Neural cell (in vitro differentiated cells): ENCODE measurements at regions not wholly inside any gene's neighbourhood (a gene's known extent, or its start where the extent isn't known, plus 50 kb on each side); places are given as distances from the start of the nearest gene placed in this dataset.

Experiments used
- H2AFZ ChIP-seq: fragments of 200-600, 300-800 bp; sonication (generic), shearing (Covaris generic); 2 replicates; pipeline ENCODE4 v1.6.0; 2014; ENCODE audit warnings: low read depth, mild to moderate bottlenecking, antibody characterized with exemption, low read length, moderate library complexity
- H3F3A ChIP-seq: fragments of 200-600 bp; shearing (Covaris generic); 2 replicates; pipeline ENCODE4 v1.6.1; 2016; ENCODE audit warnings: mild to moderate bottlenecking, moderate library complexity, mixed read lengths, antibody characterized with exemption, low read length; ENCODE audit not compliant: insufficient read depth, poor library complexity, severe bottlenecking
- H3K27ac ChIP-seq: fragments of 200-600, 300-800 bp; sonication (generic), shearing (Covaris generic); 2 replicates; pipeline ENCODE4 v1.5.1; 2014; ENCODE audit warnings: mild to moderate bottlenecking, low read length, moderate library complexity
- H3K27me3 ChIP-seq: fragments of 300-800, 200-600 bp; sonication (generic), shearing (Covaris generic); 2 replicates; pipeline ENCODE4 v1.6.0; 2014; ENCODE audit warnings: mild to moderate bottlenecking, low read depth, low read length, moderate library complexity; ENCODE audit not compliant: insufficient read depth
- H3K36me3 ChIP-seq: fragments of 300-800, 200-600 bp; sonication (generic), shearing (Covaris generic); 2 replicates; pipeline ENCODE4 v1.5.1; 2014; ENCODE audit warnings: mild to moderate bottlenecking, antibody characterized with exemption, low read length, moderate library complexity; ENCODE audit not compliant: insufficient read depth
- H3K4me2 ChIP-seq: fragments of 300-800, 200-600 bp; sonication (generic), shearing (Covaris generic); 2 replicates; pipeline ENCODE4 v1.6.0; 2014; ENCODE audit warnings: mild to moderate bottlenecking, low read length
- H3K4me3 ChIP-seq: fragments of 300-800, 200-600 bp; sonication (generic), shearing (Covaris generic); 2 replicates; pipeline ENCODE4 v1.5.1; 2014; ENCODE audit warnings: mild to moderate bottlenecking, low read length, moderate library complexity
- H3K79me2 ChIP-seq: fragments of 200-600 bp; shearing (Covaris generic); replicated peaks from 2 replicates; pipeline ENCODE4 v1.6.0; 2014; ENCODE audit warnings: mild to moderate bottlenecking, low read length, moderate library complexity; ENCODE audit not compliant: insufficient read depth
- H3K9ac ChIP-seq: fragments of 300-800, 200-600 bp; sonication (generic), shearing (Covaris generic); 2 replicates; pipeline ENCODE4 v1.6.1; 2016; ENCODE audit warnings: mild to moderate bottlenecking, low read length, mixed read lengths
- H3K9me2 ChIP-seq: fragments of 200-600 bp; shearing (Covaris generic); 2 replicates; pipeline ENCODE4 v1.6.1; 2016; ENCODE audit warnings: mild to moderate bottlenecking, low read length, mixed read lengths; ENCODE audit not compliant: insufficient read depth
- H3K9me3 ChIP-seq: fragments of 200-600, 300-800 bp; sonication (generic), shearing (Covaris generic); 2 replicates; pipeline ENCODE4 v1.6.1; 2016; ENCODE audit warnings: mild to moderate bottlenecking, mixed run types, low read length, moderate library complexity, mixed read lengths
- H4K20me1 ChIP-seq: fragments of 200-600 bp; shearing (Covaris generic); 2 replicates; pipeline ENCODE4 v1.6.1; 2016; ENCODE audit warnings: mild to moderate bottlenecking, mixed run types; ENCODE audit not compliant: insufficient read depth
- CTCF ChIP-seq: fragments of 450-650 bp; IDR thresholded peaks from 2 replicates; pipeline ENCODE4 v1.5.1; 2014; ENCODE audit warnings: antibody characterized with exemption, mild to moderate bottlenecking, moderate library complexity; ENCODE audit not compliant: poor library complexity, severe bottlenecking
- EP300 ChIP-seq: fragments of 450-650 bp; conservative IDR thresholded peaks from 2 replicates; pipeline ENCODE4 v1.6.1; 2014; ENCODE audit warnings: antibody characterized with exemption, mild to moderate bottlenecking, moderate library complexity; ENCODE audit not compliant: poor library complexity, severe bottlenecking
- EZH2 ChIP-seq: fragments of 200-600, 300-800 bp; shearing (Covaris generic), sonication (generic); IDR thresholded peaks from 2 replicates; pipeline ENCODE4 v1.6.1; 2014; ENCODE audit warnings: antibody characterized with exemption, low read length, borderline replicate concordance, mild to moderate bottlenecking; ENCODE audit not compliant: insufficient read depth, poor library complexity, severe bottlenecking
- MXI1 ChIP-seq: fragments of 450-650 bp; conservative IDR thresholded peaks from 2 replicates; pipeline ENCODE4 v1.6.1; 2014; ENCODE audit warnings: antibody characterized with exemption, mild to moderate bottlenecking; ENCODE audit not compliant: poor library complexity, severe bottlenecking
- POLR2AphosphoS5 ChIP-seq: IDR thresholded peaks from 2 replicates; pipeline ENCODE4 v1.6.1; 2012
- RAD21 ChIP-seq: fragments of 450-650 bp; conservative IDR thresholded peaks from 2 replicates; pipeline ENCODE4 v1.6.1; 2014; ENCODE audit warnings: antibody characterized with exemption, mild to moderate bottlenecking, moderate library complexity
- REST ChIP-seq: IDR thresholded peaks from 2 replicates; pipeline ENCODE4 v1.6.1; 2012; ENCODE audit warnings: borderline replicate concordance
- SMC3 ChIP-seq: fragments of 450-650 bp; conservative IDR thresholded peaks from 2 replicates; pipeline ENCODE4 v1.6.1; 2014; ENCODE audit warnings: antibody characterized with exemption, mild to moderate bottlenecking, moderate library complexity; ENCODE audit not compliant: poor library complexity
- TAF1 ChIP-seq: IDR thresholded peaks from 2 replicates; pipeline ENCODE4 v1.6.1; 2012; ENCODE audit warnings: low read depth

GRCh38 chr13:67967031-67967430 is 736.9 kb upstream of the PCDH9 start:
- H3K9me3 ChIP-seq = no peaks in the 10 kb centered on the region
- no peaks in the 10 kb centered on the region for H3K27me3 ChIP-seq
- H3K79me2 ChIP-seq = no peaks in the 10 kb centered on the region
- no peak overlapping the region for H3K4me3 ChIP-seq
- no peaks in the 10 kb centered on the region for H3F3A ChIP-seq
- no peaks in the 10 kb centered on the region for H3K9me2 ChIP-seq
- no peak overlapping the region for H3K9ac ChIP-seq
- H3K27ac ChIP-seq = no peak overlapping the region
- TF ChIP-seq RAD21 = no peak
- TF ChIP-seq EZH2 = no peak
- no peak for TF ChIP-seq TAF1
- no peak for TF ChIP-seq SMC3
- no peak for TF ChIP-seq POLR2AphosphoS5
- no peak for TF ChIP-seq REST
- TF ChIP-seq CTCF = no peak
- TF ChIP-seq MXI1 = no peak
- no peak for TF ChIP-seq EP300
- H2AFZ ChIP-seq = no peak overlapping the region
- no peaks in the 10 kb centered on the region for H3K36me3 ChIP-seq
- H3K4me2 ChIP-seq = no peak overlapping the region
- H4K20me1 ChIP-seq = no peaks in the 10 kb centered on the region

- Histone ChIP-seq H3K9me3 (no peaks in the 10 kb centered on the region), H3F3A (no peaks in the 10 kb centered on the region), H3K9me2 (no peaks in the 10 kb centered on the region), H3K36me3 (no peaks in the 10 kb centered on the region), H3K9ac (no peak overlapping the region), H4K20me1 (no peaks in the 10 kb centered on the region), H3K79me2 (no peaks in the 10 kb centered on the region), H3K4me2 (no peak overlapping the region), H3K4me3 (no peak overlapping the region), H3K27me3 (no peaks in the 10 kb centered on the region), H2AFZ (no peak overlapping the region), H3K27ac (no peak overlapping the region)
- no peak for TF ChIP-seq REST
- no peak for TF ChIP-seq MXI1
- TF ChIP-seq EP300 = no peak
- no peak for TF ChIP-seq EZH2
- no peak for TF ChIP-seq SMC3
- TF ChIP-seq TAF1 = no peak
- TF ChIP-seq RAD21 = no peak
Measured at GRCh38 chr13:67966065-67966464, 735.9 kb upstream of the PCDH9 start.
